ENCODE measurements at regions not wholly inside any gene's neighbourhood (a gene's known extent, or its start where the extent isn't known, plus 50 kb on each side); places are given as distances from the start of the nearest gene placed in this dataset.

GRCh38 chr3:43783987-43784639, 93.4 kb downstream of the ABHD5 start:
- no peak for DNase-seq

GRCh38 chr3:43784640-43785011, 93.9 kb downstream of the ABHD5 start:
- no peak for DNase-seq

DNA sequence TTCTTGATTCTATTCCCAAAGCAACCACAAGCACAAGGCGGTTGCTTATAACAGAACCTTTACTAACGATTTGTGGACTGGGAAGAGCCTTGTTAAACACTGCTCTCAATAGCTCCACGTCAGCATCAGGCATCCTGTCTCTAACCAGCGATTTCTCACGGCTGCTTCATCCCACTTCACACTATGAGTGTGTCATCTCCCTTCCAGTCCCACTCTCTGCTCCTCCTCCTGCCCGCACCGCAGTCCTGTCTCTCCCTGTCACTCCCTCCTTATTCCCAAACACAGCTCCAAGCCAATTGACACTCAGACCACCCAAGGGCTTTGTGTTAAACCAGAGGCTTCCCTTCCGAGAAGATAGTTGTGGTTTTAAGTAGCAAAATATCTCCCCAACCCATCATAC, 94.8 kb downstream of the ABHD5 start:
- no peak for DNase-seq

DNA sequence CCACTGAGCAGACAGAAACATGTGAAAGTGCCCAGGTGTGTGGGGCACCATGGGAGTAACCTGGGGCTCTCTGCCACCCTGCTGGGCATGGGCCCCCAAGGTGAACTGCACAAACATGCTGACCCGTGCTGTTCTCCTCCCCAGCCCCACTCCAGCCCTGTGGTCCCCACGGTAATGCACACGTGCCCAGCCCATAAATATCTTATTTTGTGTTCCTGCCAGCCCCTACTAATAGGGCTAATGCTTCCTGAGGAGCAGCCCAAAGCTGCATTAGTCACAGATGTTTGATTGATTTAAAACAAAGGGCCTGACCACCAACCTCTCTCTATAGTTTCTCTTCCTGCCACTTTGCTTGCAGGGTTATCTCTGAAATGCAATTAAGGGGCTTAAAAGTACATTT, 95.4 kb downstream of the ABHD5 start:
- DNase-seq: no peak

DNA sequence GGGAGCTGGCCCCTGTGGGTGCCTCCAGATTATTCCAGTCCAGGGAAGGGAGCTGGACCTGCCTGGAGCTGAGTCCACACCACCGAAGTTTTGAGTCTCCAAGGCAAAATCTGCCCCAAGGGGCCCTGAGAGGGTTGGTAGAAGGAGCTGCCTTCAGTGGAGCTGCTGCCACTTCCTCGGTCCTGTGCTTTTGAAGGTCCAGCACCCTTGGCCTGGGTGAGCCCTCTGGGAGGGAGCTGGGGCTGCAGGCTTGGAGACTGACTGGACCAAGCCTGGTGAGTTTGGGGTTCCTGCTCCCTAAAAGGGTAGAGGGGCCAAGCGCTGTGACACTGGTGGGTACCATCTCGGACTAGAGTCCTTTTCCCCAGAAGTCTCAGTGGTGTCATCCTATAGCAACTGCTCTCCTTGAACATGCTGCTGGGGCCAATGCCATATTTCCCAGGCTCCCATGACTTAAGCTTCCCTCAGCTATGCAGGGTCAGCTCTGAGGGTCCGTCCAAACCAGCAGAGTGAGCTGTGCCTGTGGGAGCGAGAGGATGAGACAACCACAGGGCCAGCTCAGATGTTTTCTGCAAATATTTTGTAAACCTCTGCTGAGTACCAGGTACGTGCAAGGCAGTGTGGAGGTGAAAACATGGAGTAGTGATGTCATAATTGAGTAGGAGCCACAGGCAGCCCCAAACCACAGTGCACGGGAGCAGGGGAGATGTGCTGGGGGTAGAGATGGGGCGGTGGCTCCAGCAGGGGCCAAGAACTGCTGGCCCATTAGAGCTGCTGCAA, 96.0 kb downstream of the ABHD5 start:
- DNase-seq: no peak

- no peak for DNase-seq
These were observed 96.6 kb downstream of the ABHD5 start for GRCh38 chr3:43787330-43787729.

GRCh38 chr3:43789028-43789427, 98.3 kb downstream of the ABHD5 start:
- DNase-seq: no peak

DNA sequence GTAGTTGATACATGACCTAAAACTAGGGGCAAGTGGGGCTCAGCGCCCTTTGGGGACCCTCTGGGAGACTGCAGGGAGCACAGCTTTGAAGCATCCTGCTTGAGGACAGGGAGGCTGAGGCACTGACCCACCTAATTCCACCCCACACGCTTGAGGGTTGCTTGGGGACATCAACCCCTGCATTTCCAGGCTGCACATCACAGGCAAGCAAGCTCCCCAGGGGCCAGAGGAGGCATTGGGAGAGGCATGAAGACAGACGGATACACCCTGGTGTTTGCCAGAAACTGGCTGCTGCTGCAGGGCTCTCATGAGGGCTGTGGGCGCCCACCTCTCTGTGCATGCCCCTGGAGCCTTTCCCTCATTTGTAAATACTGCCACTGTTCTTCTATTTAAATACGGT, 99.3 kb downstream of the ABHD5 start:
- DNase-seq: no peak

GRCh38 chr3:43790476-43790875, 99.7 kb downstream of the ABHD5 start:
- DNase-seq: no peak

GRCh38 chr3:43791246-43791645, 100.5 kb downstream of the ABHD5 start:
- DNase-seq: no peak

- DNase-seq: no peak
These were observed 102.2 kb downstream of the ABHD5 start for GRCh38 chr3:43792904-43793303.

DNA sequence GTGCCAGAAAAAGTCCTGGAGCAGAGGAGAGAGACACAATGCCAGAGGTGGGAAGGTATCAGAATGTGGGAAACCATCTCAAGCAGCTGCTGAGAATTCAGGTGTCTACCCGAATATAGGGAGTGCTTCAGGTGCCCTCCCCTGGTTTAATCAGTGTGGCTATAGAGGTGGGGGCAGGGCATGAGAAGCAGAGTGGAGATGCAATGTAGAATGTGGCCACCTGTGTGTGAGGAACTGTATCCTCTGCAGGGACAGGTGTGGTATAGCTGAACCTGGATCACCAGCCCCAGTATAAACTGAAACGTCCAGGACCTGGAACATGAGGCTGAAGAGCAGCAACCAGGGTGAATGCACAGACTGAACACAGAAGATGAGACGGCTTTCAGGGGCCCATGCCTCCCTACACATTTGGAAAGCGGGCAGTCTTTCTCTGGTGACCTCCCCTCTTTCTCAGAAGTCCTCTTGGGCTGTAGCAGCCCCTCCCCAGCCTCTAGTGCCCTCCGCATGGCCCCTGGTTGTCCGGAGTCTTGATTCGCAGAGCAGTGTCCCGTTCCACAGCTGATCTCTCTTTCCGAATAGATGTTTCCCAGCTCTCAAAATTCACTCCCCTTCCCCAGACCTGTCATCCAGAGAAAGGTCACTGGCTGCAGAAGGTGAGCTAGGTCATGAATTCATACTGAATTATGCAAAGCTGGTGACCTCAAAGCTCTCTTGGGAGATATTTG, 103.1 kb downstream of the ABHD5 start:
- no peak for DNase-seq

- DNase-seq: no peak
These were observed 104.0 kb downstream of the ABHD5 start for GRCh38 chr3:43794776-43795175.

- no peak for DNase-seq
These were observed 104.8 kb downstream of the ABHD5 start for GRCh38 chr3:43795491-43795890.

DNA sequence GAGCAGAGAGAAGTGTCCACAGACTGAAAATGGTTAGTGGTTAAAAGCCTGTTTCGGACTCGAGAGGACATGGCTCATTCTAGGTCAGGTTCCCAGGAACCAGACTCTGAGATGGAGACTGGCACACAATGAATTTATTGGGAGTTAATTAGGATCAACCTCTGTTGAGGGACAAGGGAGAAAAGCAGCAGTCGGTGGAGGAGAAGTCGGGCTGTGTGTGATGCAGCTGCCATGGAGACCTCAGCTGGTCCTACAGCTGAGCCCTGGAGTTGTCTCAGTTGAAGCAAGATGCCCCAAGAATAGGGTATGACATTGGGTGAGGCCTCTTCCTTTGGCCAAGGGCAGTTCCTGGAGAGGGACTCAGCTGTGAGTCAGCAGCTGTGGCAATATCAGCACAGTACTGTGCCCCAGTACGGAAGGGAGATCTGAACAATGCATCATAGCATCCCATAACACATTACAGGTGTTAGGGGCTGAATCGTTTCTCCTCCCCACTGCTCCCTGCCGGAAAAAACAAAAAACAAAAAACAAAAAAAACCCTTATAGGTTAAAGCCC, 105.4 kb downstream of the ABHD5 start:
- DNase-seq: no peak

DNA sequence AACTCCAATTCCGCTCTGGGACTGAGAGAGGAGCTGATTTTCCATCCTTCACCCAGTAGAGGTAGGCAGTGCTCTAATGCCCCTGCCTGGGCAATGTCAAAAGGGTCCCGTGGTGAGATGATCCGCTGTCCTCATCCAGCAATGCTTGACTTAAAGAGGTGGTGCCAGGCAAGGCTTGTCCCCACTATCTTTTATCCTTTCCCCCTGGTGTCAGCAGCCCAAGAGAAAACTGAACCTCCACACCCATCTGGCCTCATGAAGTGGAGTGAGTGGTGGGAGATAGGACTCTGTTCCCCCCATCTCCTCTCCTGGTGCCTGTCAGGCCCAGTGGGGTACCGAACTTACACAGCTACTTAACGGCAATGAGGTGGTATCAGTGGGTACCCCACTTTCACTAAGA, 107.1 kb downstream of the ABHD5 start:
- DNase-seq: no peak

GRCh38 chr3:43810797-43811196, 120.1 kb downstream of the ABHD5 start:
- DNase-seq: no peak

DNA sequence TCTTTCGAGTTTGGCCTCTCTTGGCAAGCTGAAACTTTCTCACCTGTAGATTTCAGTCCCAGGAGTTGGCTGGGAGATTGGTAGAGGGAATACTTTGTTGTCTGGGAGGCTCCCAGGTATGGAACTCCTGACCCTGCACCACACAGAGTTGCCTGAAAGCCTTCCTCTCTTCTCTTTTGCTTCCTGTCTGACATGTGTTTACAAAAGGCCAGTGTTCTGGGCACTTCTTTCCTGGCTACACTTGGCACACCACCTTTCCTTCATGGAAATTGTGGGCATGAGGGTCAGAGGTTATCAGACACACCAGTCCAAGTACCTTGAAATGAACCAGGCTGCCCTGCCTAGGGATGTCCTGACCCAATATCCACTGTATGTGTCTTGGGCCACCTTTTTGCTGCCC, 123.7 kb downstream of the ABHD5 start:
- no peak for DNase-seq

- DNase-seq: no peak
These were observed 125.6 kb downstream of the ABHD5 start for GRCh38 chr3:43816372-43816771.

DNA sequence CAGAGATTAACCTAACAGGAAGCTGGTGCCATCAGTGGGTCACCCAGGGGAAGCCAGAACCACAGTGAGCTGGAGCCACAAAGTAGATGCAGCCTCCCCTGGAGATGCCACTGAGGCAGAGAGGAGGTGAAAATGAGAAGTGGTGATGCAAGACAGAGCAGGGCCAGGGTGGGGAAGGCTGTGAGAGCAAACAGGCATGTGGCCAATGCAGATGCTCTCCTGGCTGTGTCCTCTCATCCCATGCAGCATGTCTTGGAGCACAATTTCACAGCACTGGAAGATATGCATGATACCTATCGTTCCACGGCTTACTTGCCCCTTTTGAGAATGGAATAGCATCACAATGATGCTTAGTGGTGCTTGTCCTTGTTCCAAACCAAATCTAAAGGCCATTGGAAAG, 126.3 kb downstream of the ABHD5 start:
- DNase-seq: no peak

DNA sequence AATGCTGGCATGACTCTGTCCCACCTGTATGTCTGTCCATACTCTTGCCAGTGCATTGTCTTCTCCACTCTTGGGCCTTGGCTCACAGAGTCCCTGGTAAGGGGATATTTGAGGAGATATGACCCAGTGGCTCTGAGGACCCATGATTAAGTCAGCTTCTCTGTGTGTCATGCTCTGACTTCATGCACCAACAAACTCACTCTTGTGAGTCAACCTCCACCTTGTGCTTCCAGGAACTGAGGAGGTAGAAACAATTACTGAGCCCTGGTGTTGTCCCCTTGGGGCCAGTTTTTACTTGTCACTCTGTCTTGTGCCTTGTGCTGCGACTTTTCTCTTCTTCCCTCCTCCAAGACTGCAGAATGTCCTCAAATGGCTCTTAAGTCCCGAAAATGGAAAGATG, 127.1 kb downstream of the ABHD5 start:
- DNase-seq: no peak

DNA sequence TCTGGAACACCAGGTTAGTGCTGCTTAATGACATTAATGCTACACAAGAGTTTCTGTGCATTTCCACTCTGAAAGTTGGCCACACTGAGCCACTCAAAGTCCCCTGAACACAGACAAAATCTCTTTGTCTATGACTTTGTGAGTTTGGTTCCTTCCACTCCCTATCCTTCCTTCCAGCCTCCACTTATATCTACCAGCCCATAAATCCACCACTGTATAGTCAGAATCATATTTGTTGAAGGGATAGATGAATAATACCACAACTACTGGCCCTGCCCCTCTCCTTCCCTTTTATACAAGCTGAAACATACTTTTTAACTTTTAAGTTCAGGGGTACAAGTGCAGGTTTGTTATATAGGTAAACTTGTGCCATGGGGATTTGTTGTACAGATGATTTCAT, 127.5 kb downstream of the ABHD5 start:
- DNase-seq: no peak

DNA sequence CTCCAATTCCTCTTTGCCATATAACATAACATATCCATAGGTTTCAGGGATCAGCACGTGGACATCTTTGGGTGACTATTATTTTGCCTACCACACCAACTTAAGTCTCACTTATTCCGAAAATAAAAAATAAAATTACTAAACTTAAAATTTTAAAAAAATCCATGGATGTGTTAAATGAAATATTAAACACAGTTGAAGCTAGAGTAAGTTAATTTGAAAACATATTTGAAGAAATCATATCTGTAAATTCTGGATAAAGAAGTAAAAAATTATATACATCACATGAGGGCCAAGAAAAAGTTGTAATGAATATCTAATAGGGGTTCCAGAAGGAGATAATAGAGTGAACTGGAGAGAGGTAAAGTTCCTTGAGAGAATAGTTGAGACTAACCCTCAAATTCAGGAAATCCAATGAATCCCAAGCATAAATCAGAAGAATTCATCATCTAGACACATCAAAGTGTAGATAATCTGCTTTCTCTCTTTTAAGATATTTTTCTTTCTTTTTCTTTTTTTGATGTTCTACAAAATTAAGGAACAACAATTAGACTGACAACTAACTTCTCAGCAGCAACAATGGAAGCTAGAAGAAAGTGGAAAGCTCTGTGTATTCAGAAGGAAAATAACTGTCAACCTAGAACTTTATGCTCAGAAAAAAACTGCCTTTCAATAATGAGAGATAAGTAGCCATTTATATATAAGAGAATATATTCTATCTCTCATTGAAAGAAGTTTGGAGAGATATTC, 147.4 kb downstream of the ABHD5 start:
- DNase-seq: no peak

All from CD4-positive, alpha-beta T cell treated with Interleukin-12 subunit alpha and Interleukin-12 subunit beta, for 1 hour (primary cell).